ENCODE measurements at regions not wholly inside any gene's neighbourhood (a gene's known extent, or its start where the extent isn't known, plus 50 kb on each side); places are given as distances from the start of the nearest gene placed in this dataset.

DNA sequence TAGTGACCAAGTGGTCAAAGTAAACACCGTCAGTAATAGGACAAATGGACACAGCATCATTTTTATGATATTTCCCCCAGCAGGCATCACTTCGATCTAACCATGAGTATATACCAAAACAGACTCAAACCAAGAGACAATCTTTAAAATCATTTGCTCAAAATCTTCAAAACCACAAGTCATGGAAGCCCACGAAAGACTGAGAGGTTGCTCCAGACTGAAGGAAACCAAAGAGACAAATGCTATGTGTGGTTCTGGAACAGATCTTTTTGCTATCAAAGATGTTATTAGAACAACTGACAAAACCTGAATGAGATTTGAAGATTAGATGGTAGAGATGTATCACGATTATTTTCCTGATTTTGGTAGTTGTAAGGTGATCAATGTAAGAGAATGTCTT is 197.7 kb downstream of the TBXT start:
- H3K79me2 ChIP-seq (ENCODE audit: insufficient read depth, low read length) = no peaks in the 10 kb centered on the region
- no peaks in the 10 kb centered on the region for H3K9me3 ChIP-seq (ENCODE audit: insufficient read depth, low read depth, low read length)
- H3K4me3 Mint-ChIP-seq (ENCODE audit: unreplicated experiment) = no peak overlapping the region
- DNase-seq (ENCODE audit: low read depth) = no peak
- H3K4me3 ChIP-seq (ENCODE audit: insufficient read depth, low read depth, low read length) = no peak overlapping the region
- no peak overlapping the region for H3K27ac ChIP-seq (ENCODE audit: low read depth, low read length)
- no peak overlapping the region for H3K9ac ChIP-seq (ENCODE audit: low read length)
- no peak overlapping the region for H3K27ac Mint-ChIP-seq (ENCODE audit: unreplicated experiment)
- H3K4me1 Mint-ChIP-seq (ENCODE audit: low read depth, unreplicated experiment) = peaks cover 10% of the 10 kb centered on the region
- H3K27me3 ChIP-seq (ENCODE audit: insufficient read depth, low read length) = peaks cover 2% of the 10 kb centered on the region
- H3K4me1 ChIP-seq (ENCODE audit: insufficient read depth, low read length) = no peaks in the 10 kb centered on the region
- H3K9me3 Mint-ChIP-seq (ENCODE audit: unreplicated experiment) = no peaks in the 10 kb centered on the region
- FAIRE-seq = no peak
- H3K36me3 Mint-ChIP-seq (ENCODE audit: low read depth, unreplicated experiment) = no peaks in the 10 kb centered on the region
- peaks cover 23% of the 10 kb centered on the region for H3K27me3 Mint-ChIP-seq (ENCODE audit: low read depth, unreplicated experiment)
- H2AFZ ChIP-seq (ENCODE audit: low read depth, low read length) = no peak overlapping the region
- TF ChIP-seq EZH2 (IDR thresholded peaks at IDR 0.05; ENCODE audit: insufficient read depth, low read length) (no peak), CTCF (IDR thresholded peaks at IDR 0.05; ENCODE audit: insufficient read depth, low read depth, low read length) (no peak)
- H3K36me3 ChIP-seq (ENCODE audit: insufficient read depth, low read length) = no peaks in the 10 kb centered on the region
- no peak overlapping the region for H3K4me2 ChIP-seq (ENCODE audit: low read length)
- no peaks in the 10 kb centered on the region for H4K20me1 ChIP-seq (ENCODE audit: insufficient read depth, low read length)

GRCh38 chr6:165969184-165969583 is 198.5 kb downstream of the TBXT start:
- Mint-ChIP-seq H3K36me3 (ENCODE audit: low read depth, unreplicated experiment) (no peaks in the 10 kb centered on the region), H3K4me3 (ENCODE audit: unreplicated experiment) (no peak overlapping the region), H3K9me3 (ENCODE audit: unreplicated experiment) (no peaks in the 10 kb centered on the region), H3K4me1 (ENCODE audit: low read depth, unreplicated experiment) (peaks cover 10% of the 10 kb centered on the region), H3K27me3 (ENCODE audit: low read depth, unreplicated experiment) (peaks cover 19% of the 10 kb centered on the region), H3K27ac (ENCODE audit: unreplicated experiment) (no peak overlapping the region)
- Histone ChIP-seq H4K20me1 (ENCODE audit: insufficient read depth, low read length) (no peaks in the 10 kb centered on the region), H3K4me2 (ENCODE audit: low read length) (no peak overlapping the region), H3K27me3 (ENCODE audit: insufficient read depth, low read length) (peaks cover 2% of the 10 kb centered on the region), H3K79me2 (ENCODE audit: insufficient read depth, low read length) (no peaks in the 10 kb centered on the region), H3K9me3 (ENCODE audit: insufficient read depth, low read depth, low read length) (no peaks in the 10 kb centered on the region), H3K4me3 (ENCODE audit: insufficient read depth, low read depth, low read length) (no peak overlapping the region), H3K9ac (ENCODE audit: low read length) (no peak overlapping the region), H3K4me1 (ENCODE audit: insufficient read depth, low read length) (no peaks in the 10 kb centered on the region), H3K36me3 (ENCODE audit: insufficient read depth, low read length) (no peaks in the 10 kb centered on the region), H3K27ac (ENCODE audit: low read depth, low read length) (no peak overlapping the region), H2AFZ (ENCODE audit: low read depth, low read length) (no peak overlapping the region)
- FAIRE-seq (no peak), DNase-seq (ENCODE audit: low read depth) (no peak)
- TF ChIP-seq EZH2 (IDR thresholded peaks at IDR 0.05; ENCODE audit: insufficient read depth, low read length) (no peak), CTCF (IDR thresholded peaks at IDR 0.05; ENCODE audit: insufficient read depth, low read depth, low read length) (no peak)

DNA sequence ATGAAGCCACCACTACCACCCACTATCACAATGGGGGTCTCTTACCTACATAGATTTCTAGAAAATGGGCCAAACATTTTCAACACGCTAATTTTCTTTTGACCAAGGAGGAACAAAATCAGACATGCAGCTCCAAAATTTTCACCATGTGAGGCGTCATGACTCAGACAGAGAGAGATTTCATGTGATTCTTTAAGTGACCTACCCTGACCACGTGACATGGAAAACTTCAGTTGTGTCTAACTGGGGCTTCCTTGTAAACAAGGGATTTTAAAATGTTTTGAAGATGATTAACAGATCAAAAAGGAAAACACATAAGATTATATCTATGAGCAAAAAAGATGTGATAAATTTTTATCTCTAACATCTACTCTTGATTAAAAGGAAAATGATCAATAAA is 199.2 kb downstream of the TBXT start:
- H3K36me3 Mint-ChIP-seq (ENCODE audit: low read depth, unreplicated experiment) = no peaks in the 10 kb centered on the region
- H3K27ac ChIP-seq (ENCODE audit: low read depth, low read length) = no peak overlapping the region
- peaks cover 2% of the 10 kb centered on the region for H3K27me3 ChIP-seq (ENCODE audit: insufficient read depth, low read length)
- no peak overlapping the region for H3K9ac ChIP-seq (ENCODE audit: low read length)
- no peak for DNase-seq (ENCODE audit: low read depth)
- H3K27me3 Mint-ChIP-seq (ENCODE audit: low read depth, unreplicated experiment) = peaks cover 19% of the 10 kb centered on the region
- FAIRE-seq = no peak
- peaks cover 10% of the 10 kb centered on the region for H3K4me1 Mint-ChIP-seq (ENCODE audit: low read depth, unreplicated experiment)
- H4K20me1 ChIP-seq (ENCODE audit: insufficient read depth, low read length) = no peaks in the 10 kb centered on the region
- no peak overlapping the region for H2AFZ ChIP-seq (ENCODE audit: low read depth, low read length)
- H3K9me3 Mint-ChIP-seq (ENCODE audit: unreplicated experiment) = no peaks in the 10 kb centered on the region
- H3K27ac Mint-ChIP-seq (ENCODE audit: unreplicated experiment) = no peak overlapping the region
- H3K79me2 ChIP-seq (ENCODE audit: insufficient read depth, low read length) = no peaks in the 10 kb centered on the region
- H3K36me3 ChIP-seq (ENCODE audit: insufficient read depth, low read length) = no peaks in the 10 kb centered on the region
- no peaks in the 10 kb centered on the region for H3K9me3 ChIP-seq (ENCODE audit: insufficient read depth, low read depth, low read length)
- no peak for TF ChIP-seq CTCF (IDR thresholded peaks at IDR 0.05; ENCODE audit: insufficient read depth, low read depth, low read length)
- TF ChIP-seq EZH2 (IDR thresholded peaks at IDR 0.05; ENCODE audit: insufficient read depth, low read length) = no peak
- H3K4me3 Mint-ChIP-seq (ENCODE audit: unreplicated experiment) = no peak overlapping the region
- H3K4me2 ChIP-seq (ENCODE audit: low read length) = no peak overlapping the region
- H3K4me1 ChIP-seq (ENCODE audit: insufficient read depth, low read length) = no peaks in the 10 kb centered on the region
- no peak overlapping the region for H3K4me3 ChIP-seq (ENCODE audit: insufficient read depth, low read depth, low read length)
